ENCODE measurements at regions not wholly inside any gene's neighbourhood (a gene's known extent, or its start where the extent isn't known, plus 50 kb on each side); places are given as distances from the start of the nearest gene placed in this dataset.

- H3K4me3 ChIP-seq (ENCODE audit: low read depth, low read length), result no peak overlapping the region
- in situ Hi-C loops (cut with HindIII; ENCODE audit: low sequenced_read_pairs), result no loop called here
- DNase-seq (ENCODE audit: low read depth, low spot score), result no peak
- TF ChIP-seq, protein P1, sequence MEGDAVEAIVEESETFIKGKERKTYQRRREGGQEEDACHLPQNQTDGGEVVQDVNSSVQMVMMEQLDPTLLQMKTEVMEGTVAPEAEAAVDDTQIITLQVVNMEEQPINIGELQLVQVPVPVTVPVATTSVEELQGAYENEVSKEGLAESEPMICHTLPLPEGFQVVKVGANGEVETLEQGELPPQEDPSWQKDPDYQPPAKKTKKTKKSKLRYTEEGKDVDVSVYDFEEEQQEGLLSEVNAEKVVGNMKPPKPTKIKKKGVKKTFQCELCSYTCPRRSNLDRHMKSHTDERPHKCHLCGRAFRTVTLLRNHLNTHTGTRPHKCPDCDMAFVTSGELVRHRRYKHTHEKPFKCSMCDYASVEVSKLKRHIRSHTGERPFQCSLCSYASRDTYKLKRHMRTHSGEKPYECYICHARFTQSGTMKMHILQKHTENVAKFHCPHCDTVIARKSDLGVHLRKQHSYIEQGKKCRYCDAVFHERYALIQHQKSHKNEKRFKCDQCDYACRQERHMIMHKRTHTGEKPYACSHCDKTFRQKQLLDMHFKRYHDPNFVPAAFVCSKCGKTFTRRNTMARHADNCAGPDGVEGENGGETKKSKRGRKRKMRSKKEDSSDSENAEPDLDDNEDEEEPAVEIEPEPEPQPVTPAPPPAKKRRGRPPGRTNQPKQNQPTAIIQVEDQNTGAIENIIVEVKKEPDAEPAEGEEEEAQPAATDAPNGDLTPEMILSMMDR (IDR thresholded peaks at IDR 0.05; ENCODE audit: low read depth, low read length), result no peak
These were observed 354.1 kb downstream of the SOX9 start for GRCh38 chr17:72474719-72475477.

GRCh38 chr17:72476134-72476533, 355.3 kb downstream of the SOX9 start:
- in situ Hi-C loops (cut with HindIII; ENCODE audit: low sequenced_read_pairs), result no loop called here
- no peak overlapping the region for H3K4me3 ChIP-seq (ENCODE audit: low read depth, low read length)
- no peak for DNase-seq (ENCODE audit: low read depth, low spot score)
- TF ChIP-seq, protein P1 (IDR thresholded peaks at IDR 0.05; ENCODE audit: low read depth, low read length), result no peak

- in situ Hi-C loops (cut with HindIII; ENCODE audit: low sequenced_read_pairs), result no loop called here
- DNase-seq (ENCODE audit: low read depth, low spot score), result no peak
- TF ChIP-seq, protein P1 (IDR thresholded peaks at IDR 0.05; ENCODE audit: low read depth, low read length), result no peak
- H3K4me3 ChIP-seq (ENCODE audit: low read depth, low read length), result no peak overlapping the region
These were observed 355.8 kb downstream of the SOX9 start for GRCh38 chr17:72476575-72476986.

GRCh38 chr17:72477491-72477890, 356.7 kb downstream of the SOX9 start:
- TF ChIP-seq, protein P1 (IDR thresholded peaks at IDR 0.05; ENCODE audit: low read depth, low read length), result no peak
- no peak for DNase-seq (ENCODE audit: low read depth, low spot score)
- in situ Hi-C loops (cut with HindIII; ENCODE audit: low sequenced_read_pairs), result no loop called here
- no peak overlapping the region for H3K4me3 ChIP-seq (ENCODE audit: low read depth, low read length)

DNA sequence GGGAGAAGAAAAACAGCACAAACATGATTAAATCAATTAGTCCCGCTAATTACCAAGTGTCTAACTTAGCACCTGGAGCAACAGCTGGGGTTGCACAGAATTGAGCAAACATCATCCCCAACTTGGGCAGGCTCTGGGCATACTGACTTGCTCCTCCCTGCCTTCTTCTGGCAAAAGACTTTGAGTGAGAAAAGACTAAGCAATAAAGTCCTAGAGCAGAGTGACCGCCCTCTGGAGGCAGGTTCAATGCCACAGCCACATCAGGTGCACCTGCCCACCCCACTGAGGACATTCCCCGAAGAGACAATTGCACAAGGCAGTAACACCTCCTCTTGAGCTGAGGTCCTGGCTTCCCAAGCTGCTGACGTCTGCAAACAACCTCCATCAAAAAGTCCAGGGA, 358.3 kb downstream of the SOX9 start:
- DNase-seq (ENCODE audit: low read depth, low spot score), result no peak
- in situ Hi-C loops (cut with HindIII; ENCODE audit: low sequenced_read_pairs), result no loop called here
- TF ChIP-seq, protein P1 (IDR thresholded peaks at IDR 0.05; ENCODE audit: low read depth, low read length), result no peak
- no peak overlapping the region for H3K4me3 ChIP-seq (ENCODE audit: low read depth, low read length)

GRCh38 chr17:72481572-72481971, 360.8 kb downstream of the SOX9 start:
- TF ChIP-seq, protein P1 (IDR thresholded peaks at IDR 0.05; ENCODE audit: low read depth, low read length), result no peak
- in situ Hi-C loops (cut with HindIII; ENCODE audit: low sequenced_read_pairs), result no loop called here
- H3K4me3 ChIP-seq (ENCODE audit: low read depth, low read length), result no peak overlapping the region
- DNase-seq (ENCODE audit: low read depth, low spot score), result no peak
